GM21447 (cell line): ENCODE measurements at regions not wholly inside any gene's neighbourhood (a gene's known extent, or its start where the extent isn't known, plus 50 kb on each side); places are given as distances from the start of the nearest gene placed in this dataset.
A peak's percentile ranks its signal among the peaks of the same experiment; 100 is the strongest.
"Not testable (repeated sequence)": the region's sequence is repeated elsewhere in the genome, so short reads cannot be mapped to it uniquely, and the experiment has no call there.

ENCODE experiments used
- ATAC-seq: cut with Tn5 transposase; IDR thresholded peaks from one replicate; pipeline ENCODE4 v1.9.1; 2021; ENCODE audit not compliant: unreplicated experiment

DNA sequence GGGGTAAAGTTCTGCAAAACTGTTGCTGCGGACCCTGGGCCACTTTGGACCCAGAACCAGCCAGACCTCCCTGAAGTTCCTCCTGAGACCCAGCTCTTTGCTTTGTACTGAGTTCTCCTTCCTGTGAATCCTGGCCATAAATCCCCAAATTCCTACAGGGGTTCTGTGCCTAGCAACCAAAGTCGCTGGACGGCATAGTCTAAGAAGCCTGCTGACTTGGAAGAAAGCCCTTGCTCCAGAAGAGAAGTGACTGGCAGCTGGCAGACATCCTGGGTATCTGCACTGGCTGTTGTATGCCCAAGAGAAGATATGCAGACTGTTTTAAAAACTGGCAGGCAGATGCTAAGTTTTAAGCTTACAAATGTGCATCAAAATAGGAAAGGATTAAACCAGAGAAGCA is 99.9 kb upstream of the SLC24A4 start:
- ATAC-seq, result no peak

DNA sequence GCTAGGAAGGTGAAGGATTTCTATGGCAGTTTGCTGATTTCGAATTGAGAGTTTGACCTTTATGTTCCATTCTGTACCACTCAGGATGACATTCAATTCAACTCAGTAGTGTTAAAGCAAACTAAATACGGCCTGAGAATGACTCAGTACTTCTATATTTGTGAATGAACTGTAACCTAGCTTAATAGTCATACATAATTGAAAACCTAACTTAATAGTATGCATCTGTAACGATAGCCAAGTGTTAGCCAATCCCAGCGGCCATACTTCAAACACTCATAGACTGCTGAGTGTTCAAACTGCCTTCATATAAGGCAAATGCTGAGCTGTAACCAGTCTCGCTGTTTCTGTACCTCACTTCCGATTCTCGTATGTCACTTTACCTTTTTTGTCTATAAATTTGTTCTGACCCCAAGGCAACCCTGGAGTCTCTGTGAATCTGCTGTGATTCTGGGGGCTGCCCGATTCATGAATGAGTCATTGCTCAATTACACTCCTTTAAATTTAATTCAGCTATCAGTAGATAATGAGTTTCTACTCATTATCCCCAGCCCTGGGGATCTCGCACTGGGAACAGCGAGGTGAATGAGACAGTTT is 98.5 kb upstream of the SLC24A4 start:
- no peak for ATAC-seq

DNA sequence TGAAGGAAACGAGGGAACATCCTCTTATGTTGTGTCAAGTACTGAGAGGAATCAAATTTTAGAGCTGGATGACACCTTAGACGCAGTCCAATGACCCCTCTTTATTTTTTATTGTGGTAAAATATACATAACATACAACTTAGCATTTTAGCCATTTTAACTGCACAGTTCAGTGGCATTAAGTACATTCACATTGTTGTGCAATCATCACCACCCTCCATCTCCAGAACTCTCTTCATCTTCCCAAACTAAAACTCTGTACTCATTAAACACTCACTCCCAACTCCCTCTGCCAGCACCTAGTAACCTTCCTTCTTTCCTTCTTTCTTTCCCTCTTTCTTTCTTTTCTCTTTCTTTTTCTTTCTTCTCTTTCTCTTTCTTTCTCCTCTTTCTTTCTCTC is 97.2 kb upstream of the SLC24A4 start:
- ATAC-seq, result no peak

DNA sequence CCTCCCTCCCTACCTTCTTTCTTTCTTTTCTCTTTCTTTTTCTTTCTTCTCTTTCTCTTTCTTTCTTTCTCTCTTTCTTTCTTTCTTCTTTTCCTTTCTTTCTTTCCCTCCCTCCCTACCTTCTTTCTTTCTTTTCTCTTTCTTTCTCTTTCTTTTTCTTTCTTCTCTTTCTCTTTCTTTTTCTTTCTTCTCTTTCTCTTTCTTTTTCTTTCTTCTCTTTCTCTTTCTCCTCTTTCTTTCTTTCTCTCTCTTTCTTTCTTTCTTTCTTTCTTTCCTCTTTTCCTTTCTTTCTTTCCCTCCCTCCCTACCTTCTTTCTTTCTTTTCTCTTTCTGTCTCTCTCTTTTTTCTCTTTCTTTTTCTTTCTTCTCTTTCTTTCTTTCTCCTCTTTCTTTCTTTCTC is 96.8 kb upstream of the SLC24A4 start:
- ATAC-seq, result not testable (repeated sequence)

DNA sequence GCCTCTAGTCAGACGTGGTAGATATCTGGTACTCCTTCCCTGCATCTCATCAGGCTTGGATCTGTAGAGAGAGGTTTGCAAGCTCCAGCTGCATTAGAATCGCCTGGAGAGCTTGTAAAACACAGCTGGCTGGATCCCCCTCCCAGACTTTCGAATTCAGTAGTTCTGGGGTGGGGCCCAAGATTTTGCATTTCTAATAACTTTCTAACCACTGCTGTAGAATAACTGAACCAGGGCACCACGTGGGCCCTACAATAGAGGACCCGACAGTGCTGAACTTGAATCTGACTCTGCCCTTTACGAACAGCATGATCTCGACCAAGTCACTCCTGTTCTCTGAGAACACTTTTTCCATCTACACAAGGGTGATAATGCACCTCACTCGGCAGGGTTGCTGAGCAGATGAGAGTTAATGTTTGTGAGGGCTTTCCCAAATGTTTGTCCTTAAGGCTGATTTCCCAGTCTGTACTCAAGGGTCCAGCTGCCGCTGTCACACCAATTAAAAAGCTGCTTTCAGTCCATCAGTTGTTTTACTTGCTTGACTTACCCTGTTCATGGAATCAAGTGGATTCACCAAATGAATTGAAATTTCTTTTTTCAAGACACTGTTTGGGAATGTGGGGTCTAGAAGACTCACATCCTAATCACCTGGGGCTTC is 86.6 kb upstream of the SLC24A4 start:
- ATAC-seq, result no peak

DNA sequence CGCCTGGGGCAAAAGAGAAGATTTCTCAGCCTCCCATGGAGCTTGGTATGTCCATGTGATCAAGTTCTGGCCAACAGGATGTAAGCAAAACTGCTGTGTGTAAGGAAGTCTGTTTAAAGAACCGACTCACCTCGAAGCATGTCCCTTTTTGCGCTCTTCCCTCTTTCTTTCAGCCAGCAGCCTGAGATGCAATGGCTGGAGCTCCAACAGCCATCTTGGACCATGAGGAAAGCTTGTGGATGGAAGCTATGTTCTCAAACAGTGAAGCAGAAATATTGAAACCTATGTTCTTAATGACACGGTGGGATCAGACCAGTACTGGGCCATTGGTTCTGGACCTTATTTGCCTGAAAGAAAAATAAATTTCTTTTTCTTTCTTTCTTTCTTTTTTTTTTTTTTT is 82.3 kb upstream of the SLC24A4 start:
- no peak for ATAC-seq

DNA sequence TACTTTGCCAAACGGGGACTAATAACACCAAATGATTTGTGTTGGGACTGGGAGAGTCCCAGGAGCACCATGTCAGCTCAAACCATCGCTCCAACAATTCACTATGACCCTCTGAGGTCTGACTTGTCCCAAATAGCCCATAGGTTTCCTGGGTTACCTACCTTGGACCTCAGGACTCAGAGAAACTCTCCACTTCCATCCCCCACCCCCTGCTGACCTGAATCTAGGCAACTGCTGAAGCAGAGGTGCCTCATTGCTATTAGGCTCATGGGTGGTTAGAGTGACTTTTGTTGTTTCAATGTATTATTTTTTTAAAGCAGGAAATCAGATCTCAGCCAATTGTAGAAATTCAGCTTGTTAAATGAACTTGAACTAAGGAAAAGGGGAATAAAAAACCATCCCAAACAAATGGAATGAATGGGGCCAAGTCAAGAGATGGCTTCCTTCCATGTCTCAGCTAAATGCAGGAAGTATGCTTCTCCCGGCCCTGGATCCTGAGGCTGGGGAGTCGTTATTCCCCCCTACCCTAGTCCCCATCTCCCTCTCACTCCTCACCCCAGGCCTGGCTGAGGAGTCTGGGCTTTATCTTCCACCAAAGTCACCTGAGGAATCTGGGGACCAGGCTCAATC is 80.9 kb upstream of the SLC24A4 start:
- no peak for ATAC-seq

DNA sequence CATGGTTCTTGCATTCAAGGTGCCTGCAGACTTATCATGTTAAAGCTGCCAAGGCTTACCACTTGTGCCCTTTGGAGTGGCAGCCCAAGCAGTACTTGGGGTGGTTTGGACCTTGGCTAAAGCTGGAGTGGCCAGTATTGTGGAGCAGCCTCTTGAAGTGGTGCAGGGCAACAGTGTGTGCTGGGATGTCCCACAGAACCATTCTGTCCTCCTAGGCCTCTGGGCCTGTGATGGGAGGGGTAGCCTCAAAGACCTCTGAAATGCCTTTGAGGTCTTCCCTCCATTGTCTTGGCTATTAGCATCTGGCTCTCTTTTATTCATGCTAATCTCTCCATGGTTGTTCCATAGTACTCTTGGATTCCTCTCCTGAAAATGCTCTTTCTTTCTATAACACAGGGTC is 78.2 kb upstream of the SLC24A4 start:
- no peak for ATAC-seq

DNA sequence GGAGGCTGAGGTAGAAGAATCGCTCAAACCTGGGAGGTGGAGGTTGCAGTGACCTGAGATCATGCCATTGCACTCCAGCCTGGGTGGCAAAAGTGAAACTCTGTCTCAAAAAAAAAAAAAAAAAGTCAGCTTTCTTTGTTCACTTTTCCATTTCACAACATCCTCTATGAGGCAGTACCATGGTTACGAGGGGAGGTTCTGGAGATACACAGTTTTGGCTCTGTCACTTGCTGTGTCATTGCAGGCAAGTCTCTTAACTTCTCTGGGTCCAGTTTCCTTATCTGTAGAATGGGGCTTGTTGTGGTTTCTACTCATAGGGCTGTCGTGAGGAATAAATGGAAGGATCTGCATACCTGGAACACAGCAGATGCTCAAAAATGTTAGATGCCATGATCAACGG is 75.6 kb upstream of the SLC24A4 start:
- ATAC-seq, result no peak

DNA sequence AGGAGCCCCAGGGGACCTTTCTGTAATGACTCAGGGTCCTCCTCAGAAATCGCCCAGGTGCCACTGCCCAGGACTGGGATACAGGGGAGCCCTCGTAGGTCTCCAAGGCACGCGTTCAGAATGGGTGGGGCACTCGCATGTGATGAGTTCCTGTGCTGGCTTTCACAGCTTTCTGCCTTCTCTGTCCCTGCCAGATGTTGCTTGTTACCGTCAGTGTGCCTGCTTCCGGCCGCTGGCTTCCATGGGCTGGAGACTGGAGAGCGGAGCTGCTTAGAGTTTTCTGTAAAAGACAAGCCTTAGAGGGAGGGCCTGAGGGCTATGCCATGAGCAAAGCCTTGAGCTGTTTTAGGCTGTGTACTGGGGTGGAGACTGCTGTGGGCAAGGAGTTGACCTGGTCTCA is 75.0 kb upstream of the SLC24A4 start:
- no peak for ATAC-seq

DNA sequence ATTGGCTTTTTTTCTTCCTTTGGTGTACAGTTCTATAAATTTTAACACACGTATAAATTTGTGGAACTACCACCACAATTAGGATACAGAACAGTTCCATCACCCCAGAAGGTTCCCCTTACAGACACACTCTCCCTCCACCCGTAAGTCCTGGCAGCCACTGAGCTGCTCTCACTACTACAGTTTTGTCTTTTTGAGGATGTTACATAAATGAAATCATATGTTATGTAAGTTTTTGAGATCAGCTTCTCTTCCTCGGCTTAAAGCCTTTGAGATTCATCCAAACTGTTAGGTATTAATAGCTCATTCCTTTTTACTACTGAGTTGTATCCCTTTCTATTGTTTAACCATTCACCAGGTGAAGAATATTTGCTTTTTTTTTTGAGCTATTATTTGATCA is 74.3 kb upstream of the SLC24A4 start:
- no peak for ATAC-seq

DNA sequence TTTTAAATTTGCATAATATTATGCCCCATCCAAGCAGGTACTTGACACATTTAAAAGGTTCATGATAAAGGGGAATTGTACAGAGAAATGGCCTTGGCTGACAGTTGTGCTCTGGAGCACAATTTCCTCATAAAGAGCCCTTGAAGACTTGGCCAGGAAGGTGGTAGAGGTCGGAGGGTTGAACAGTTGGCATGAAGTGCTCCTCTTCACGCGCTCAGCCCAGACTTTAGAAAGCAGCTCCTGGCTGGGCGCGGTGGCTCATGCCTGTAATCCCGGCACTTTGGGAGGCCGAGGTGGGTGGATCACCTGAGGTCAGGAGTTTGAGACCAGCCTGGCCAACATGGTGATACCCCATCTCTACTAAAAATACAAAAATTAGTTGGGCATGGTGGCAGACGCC is 72.6 kb upstream of the SLC24A4 start:
- ATAC-seq, result not testable (repeated sequence)

DNA sequence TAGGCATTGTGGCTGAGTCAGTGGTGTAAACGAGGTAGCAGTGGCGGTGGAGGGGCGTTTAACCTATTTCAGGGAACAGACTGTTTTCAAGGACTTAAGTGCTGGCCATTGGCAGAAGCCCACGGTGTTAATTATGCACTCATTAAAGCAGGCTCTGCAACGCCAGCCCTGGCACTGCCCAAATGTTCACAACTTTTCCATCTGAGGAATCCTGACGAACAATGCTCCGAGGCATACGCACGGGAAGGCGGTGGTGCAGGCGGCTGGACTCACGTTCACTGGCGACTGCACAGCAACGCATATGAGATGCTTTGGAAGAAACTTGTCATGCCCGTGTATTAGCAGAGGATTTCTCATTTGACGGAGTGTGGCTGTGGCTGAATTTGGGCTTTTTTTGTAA is 70.6 kb upstream of the SLC24A4 start:
- no peak for ATAC-seq

DNA sequence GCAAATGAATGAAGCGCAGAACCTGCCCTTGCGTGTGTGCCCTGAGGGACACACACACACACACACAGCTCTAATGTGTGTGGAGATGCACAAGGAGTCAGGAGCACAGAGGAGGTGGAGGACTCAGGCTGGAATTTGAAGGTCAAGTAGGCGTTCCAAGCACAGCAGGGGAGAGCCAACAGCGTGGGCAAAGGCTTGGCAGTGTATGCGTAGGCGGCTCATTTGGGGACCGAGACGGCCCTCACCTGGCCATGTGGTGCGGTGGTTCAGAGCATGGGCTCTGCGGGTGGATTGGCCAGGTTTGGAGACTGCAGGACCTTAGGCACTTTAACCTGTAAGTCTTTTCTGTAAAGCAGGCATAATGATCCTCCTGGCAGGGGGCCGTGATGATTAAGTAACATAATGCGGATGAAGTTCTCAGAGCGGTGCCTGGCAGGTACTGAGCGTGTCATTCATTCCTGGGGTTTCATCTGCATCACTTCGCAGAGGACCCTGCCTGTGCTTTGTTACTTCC is 69.5 kb upstream of the SLC24A4 start:
- ATAC-seq, result no peak

DNA sequence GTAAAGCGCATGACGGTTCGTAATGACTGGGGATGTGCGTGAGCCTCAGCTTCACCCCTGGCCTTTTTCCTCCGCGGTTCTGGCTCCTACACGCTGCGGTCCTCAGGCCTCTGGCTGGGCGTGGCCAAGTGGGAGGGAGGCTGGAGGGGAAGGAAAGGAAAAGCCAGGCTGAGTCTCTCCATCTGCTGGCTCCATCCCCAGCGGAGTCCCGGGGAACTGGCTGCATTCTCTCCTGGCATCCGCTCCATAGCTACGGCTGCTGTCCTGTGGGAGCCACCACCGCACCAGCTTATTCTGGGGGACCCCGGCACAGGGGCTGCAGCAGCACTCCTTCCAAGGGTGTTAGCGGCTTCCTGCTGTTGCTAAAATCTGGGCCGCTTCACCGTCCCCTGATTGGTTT is 68.2 kb upstream of the SLC24A4 start:
- no peak for ATAC-seq

DNA sequence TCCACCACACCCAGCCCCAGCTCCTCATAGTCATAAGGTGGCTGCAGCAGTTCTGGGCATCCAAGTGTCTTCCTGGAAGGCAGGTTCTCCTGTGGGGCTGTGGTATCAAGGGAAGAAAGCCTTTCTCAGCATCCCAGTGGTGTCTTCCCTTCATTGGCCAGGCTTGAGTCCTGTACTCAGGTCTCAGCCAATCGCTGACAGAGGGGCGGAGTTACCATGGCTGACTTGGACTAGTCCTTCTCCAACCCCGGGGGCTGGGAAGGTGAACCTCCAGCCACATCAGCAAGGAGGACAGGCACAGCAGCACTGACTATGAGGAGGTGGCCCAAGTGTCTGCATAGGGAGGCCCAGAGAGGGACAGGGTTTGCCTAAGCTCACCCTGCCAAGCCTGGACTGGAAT is 64.0 kb upstream of the SLC24A4 start:
- ATAC-seq, result no peak

DNA sequence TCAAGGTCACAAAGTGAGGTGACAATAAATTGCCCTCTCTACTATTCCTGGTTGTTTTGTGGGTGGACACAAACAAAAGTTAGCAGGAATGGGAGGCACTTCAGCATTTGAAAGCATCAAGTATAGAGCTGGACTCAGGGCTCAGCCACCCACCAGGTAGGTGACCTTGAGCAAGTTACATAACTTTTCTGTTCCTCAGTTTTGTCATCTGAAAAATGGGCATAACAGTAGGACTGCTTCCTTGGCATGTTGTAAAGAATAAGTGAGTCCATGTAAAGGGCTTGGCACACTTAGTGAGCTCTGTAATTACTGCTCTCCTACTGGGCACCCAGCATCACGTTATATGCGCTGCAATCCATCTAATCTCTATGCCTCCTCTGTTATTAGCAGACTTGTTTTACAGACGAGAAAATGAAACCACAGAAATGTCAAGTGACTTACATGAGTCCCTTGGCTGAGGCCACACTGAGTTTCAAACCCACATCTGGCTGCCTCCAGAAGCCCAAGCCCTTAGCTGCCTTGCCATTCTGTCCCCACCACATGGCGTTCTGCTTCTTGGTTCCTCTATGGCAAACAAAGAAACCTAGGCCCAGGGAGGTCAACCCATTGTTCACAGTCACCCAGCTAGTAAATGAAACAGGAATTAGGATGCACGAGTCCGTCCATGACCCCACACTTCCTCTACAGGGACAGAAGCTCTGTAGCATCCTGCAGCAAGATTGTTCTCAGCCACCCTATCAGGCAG is 63.2 kb upstream of the SLC24A4 start:
- peak; percentile 82 for ATAC-seq

DNA sequence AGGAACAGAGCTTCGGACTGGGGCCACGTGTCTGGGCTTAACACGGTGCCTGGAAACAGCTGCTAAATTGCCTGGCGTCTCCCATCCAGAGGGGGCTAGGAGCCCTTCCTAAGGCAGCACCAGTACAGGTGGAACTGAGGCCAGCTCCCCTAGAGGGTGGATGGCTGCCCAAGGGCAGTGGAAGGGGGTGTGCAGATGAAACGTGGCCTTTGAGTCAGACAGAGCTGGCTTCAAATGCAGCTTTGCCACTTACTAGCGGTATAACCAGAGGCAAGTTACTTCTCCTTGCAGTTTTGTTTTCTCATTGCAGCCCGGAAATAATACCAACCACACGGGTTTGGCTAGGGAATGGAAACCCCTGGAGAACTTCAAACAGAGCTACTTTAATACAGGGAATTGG is 59.3 kb upstream of the SLC24A4 start:
- no peak for ATAC-seq

DNA sequence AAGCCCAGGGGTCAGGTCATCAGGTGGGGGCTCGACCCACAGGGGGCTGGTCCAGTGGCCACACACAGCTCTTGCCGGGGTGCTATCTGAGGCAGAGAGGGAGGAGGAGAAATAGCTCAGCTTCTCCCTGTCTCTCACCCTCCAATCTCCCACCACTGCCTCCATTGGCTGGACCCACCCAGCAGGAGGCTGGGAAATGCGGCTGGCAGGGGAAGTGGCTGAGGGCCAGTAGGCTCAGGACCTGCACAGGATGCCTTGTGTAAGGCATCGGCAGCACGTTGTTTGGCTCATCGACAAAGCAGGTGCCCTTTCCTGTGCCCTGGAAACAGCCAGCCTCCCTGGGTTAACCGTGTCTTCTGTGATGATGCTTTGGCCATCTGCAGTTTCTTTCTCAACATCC is 58.8 kb upstream of the SLC24A4 start:
- no peak for ATAC-seq

DNA sequence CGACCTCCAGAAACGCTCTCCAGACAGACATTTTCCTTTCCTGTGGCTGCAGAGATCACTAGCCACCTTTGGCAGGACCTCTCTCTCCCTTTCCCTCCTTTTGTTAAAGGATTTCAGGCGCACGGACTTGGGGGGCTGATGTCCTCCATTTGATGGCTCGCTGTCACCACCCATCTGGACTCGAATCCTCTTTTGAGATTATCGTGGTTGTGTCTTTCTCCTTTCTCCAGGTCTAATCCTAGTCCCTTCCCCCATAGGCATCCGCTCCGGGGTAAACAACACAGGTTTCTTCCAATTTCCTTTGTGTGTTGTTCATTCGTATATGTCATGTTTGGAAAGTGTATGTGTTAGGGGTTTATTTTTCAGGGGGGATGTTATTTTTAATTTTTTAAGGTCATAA is 56.7 kb upstream of the SLC24A4 start:
- ATAC-seq, result no peak
